Neural progenitor cell (in vitro differentiated cells): ENCODE measurements at regions not wholly inside any gene's neighbourhood (a gene's known extent, or its start where the extent isn't known, plus 50 kb on each side); places are given as distances from the start of the nearest gene placed in this dataset.

ENCODE experiments used
- CTCF ChIP-seq: fragments of 200-600 bp; sonication (generic); IDR thresholded peaks from 2 replicates; pipeline ENCODE4 v1.5.1; 2017; ENCODE audit warnings: antibody characterized with exemption, mild to moderate bottlenecking
- EZH2 ChIP-seq: fragments of 200-600 bp; sonication (generic); IDR thresholded peaks from 2 replicates; pipeline ENCODE4 v1.6.1; 2017; ENCODE audit warnings: antibody characterized with exemption, mild to moderate bottlenecking, moderate library complexity
- EZH2phosphoT487 ChIP-seq: fragments of 200-600 bp; sonication (generic); IDR thresholded peaks from 2 replicates; pipeline ENCODE4 v1.6.1; 2017; ENCODE audit warnings: antibody characterized with exemption

- no peak for TF ChIP-seq CTCF
- TF ChIP-seq EZH2phosphoT487 = no peak
- TF ChIP-seq EZH2 = no peak
These were observed 800.5 kb upstream of the KLHL1 start for GRCh38 chr13:70908795-70909194.
